GM18519 (cell line): ENCODE measurements at regions not wholly inside any gene's neighbourhood (a gene's known extent, or its start where the extent isn't known, plus 50 kb on each side); places are given as distances from the start of the nearest gene placed in this dataset.
"Not testable (repeated sequence)": the region's sequence is repeated elsewhere in the genome, so short reads cannot be mapped to it uniquely, and the experiment has no call there.

Experiments used
- ATAC-seq: cut with Tn5 transposase; IDR thresholded peaks from one replicate; pipeline ENCODE4 v1.9.1; 2021; ENCODE audit warnings: mild to moderate bottlenecking, moderate library complexity; ENCODE audit not compliant: unreplicated experiment, low FRiP score

DNA sequence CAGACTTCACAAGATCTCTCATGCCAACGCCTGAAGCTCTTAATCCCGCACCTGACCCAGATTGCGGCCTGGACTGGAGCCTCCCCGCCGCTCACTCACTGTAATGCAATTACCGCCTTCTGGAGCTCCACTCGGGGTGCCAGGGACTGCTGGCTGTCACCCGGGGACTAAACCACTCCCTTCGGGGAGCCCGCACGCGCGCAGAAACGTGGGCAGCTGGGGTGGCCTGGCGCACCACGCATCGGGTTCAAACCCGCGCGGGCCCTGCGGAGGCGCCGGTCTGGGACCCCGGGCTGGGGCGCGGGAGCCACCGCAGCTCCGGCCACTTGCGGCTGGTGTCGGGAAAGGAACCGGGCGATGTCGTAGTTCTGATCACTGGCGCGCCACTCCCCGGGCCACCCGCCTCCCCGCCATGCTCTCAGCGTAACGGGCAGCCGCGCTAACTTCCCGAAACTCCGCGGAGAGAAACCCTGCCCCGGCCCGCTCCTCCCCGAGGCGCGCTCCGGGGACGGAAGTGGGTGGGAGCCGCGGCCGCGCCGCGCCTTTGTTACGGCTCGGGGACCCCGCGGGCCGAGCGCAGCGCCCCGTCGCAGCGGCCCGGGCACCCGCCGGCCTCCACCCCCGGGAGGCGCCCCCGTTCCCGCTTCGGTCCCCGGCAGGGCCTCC, 100.3 kb upstream of the SVIL start:
- ATAC-seq: peak; percentile 26

GRCh38 chr10:29734640-29734961, 99.8 kb upstream of the SVIL start:
- ATAC-seq: no peak

- ATAC-seq: no peak
Measured at GRCh38 chr10:29733323-29733722, 98.6 kb upstream of the SVIL start.

DNA sequence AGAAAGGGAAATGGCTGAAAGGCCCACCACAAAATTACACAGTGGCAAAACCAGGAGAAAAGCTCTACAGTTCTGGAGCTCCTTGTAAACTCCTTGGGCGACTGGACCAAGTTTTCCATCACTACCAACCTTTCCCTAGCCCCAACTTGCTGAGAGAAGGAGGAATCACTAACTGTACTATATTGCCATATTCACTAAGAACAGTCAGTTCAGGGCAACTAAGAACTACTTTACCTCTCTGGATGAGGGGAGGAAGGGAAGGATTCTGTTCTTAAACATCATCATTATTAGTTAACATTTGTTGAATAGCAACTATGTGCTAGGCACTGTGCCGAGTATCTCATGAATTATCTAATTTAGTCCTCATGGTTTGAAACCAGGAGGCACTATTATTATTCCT, 98.1 kb upstream of the SVIL start:
- ATAC-seq: no peak

GRCh38 chr10:29731760-29732159, 97.0 kb upstream of the SVIL start:
- ATAC-seq: no peak

GRCh38 chr10:29730969-29731368, 96.2 kb upstream of the SVIL start:
- ATAC-seq: no peak

DNA sequence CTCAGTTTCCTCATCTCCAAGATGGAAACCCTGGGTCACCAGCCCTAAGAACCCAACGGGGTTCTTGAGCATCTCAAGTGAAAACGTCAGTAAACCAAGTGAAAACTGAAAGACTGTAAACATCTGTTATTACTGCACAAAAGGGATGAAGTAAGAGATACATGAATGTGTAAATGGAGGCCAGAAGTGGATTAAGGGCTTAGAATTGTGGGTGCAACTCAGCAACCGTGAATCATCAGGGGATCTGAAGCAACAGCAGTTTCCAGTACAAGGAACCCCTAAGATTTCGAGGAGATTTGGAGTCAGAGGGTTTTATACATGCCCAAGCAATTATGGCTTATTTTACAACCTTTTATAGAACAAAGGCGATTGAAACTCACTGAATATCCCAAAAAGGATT, 95.7 kb upstream of the SVIL start:
- no peak for ATAC-seq

- no peak for ATAC-seq
Measured at GRCh38 chr10:29728541-29729049, 93.8 kb upstream of the SVIL start.

GRCh38 chr10:29725927-29726326, 91.2 kb upstream of the SVIL start:
- ATAC-seq: not testable (repeated sequence)

DNA sequence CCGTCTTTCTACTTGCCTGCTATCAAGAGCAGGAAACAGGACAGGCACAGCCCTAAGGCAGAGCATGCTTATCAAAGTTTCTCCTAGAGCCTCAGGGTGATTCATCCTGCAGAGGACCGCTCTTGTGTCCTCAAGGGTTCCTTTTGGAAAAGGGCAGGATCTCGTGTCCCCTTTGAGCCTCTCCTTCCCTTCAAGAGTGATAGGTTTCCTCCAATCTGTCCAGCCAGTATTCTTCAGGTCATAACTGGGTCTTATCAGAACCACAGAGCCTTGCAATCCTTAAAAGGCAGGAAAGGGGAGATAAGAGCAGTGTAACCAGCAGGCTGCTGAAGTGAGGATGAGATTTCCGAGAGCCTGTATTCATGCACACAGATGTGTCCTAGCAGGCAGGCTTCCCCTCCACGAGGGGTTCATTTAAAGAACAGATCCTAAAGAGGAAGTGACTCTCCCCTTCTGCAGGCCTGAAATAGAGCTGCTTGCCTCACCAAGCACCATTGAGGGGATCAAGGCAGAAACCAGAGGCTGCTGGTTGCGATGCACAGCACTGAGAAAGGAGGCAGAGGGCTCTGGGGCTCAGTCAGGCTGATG, 90.5 kb upstream of the SVIL start:
- ATAC-seq: no peak

- ATAC-seq: no peak
Measured at GRCh38 chr10:29723726-29724125, 89.0 kb upstream of the SVIL start.

DNA sequence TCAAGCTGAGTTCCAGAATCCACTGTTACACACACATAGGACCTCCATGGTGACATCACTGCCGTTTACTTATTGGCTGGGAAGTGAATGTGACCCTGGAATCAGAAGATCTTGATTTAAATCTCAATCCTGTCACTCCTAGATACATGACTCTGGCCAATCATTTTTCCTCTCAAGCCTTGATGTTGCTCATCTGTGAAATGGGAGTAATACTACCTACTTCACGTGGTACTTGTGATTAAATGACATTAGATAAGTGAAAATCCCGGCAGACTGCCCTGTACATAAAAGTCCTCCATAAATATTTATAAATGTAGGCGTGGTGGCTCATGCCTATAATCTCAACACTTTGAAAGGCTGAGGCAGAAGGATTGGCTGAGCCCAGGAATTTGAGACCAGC, 88.0 kb upstream of the SVIL start:
- no peak for ATAC-seq

- ATAC-seq: no peak
Measured at GRCh38 chr10:29720149-29720548, 85.4 kb upstream of the SVIL start.

DNA sequence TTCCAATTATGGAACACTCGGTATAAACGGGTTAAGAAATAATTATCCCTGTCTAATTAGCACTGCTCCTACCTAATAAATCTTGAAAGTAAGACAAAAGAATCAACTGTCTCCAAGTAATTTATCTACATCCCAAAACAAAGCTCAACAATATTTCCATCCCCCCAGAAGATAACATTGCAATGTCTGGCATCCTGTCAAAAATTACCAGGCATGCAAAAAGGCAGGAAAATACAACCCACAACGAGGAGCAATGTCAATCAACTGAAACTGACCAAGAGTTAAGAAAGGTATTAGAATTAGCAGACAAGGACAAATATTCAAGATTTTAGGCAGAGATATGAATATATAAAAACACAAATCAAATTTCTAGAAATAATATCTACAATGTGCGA, 84.5 kb upstream of the SVIL start:
- no peak for ATAC-seq

- no peak for ATAC-seq
Measured at GRCh38 chr10:29715296-29715695, 80.5 kb upstream of the SVIL start.

DNA sequence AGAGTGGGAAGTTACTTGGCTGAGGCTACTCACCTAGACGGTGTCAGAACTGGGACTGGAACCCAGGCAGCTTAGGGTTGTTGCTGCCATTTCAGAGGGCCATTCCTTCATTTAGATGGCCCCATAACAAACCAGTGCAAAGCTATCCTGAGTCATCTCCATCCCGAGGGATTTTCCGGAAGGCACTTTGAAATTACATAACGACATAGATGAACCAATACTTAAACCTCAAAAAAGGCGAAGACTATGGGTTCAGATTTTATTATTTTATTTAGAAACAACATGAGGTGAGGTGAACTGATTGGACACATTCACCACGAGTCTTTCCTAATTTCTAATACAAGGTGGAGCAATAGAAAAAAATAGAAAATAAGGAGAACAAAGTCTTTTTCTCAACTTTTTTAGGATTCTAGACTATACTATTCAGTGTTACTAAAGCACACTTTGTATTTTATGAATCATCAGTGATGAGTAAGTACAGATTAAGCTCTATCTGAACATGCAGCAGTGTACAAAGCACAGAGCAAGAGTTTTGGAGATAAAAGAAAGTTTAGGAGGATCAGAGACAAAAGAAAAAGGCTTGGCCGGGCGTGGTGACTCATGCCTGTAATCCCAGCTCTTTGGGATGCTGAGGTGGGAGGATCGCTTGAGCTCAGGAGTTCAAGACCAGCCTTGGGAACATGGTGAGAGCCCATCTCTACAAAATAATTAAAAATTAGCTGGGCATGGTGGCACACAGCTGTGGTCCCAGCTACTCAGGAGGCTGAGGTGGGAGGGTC, 79.5 kb upstream of the SVIL start:
- ATAC-seq: no peak

DNA sequence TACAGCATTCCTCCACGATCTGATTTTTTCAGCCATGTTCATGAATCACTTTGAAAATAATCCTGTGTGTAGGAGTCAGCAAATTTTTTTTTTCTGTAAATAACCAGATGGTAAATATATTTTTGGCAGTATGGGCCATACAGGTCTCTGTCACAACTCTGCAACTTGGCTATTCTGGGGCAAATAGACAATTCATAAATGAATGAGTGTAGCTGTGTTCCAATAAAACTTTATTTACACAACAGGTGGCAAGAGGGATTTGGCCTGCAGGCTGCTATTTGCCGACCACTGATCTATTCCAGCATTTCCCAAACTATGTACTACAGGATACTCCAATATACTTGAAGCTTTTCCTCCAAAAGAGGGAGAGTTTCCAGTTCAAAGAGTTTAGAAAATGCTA, 78.7 kb upstream of the SVIL start:
- ATAC-seq: no peak

DNA sequence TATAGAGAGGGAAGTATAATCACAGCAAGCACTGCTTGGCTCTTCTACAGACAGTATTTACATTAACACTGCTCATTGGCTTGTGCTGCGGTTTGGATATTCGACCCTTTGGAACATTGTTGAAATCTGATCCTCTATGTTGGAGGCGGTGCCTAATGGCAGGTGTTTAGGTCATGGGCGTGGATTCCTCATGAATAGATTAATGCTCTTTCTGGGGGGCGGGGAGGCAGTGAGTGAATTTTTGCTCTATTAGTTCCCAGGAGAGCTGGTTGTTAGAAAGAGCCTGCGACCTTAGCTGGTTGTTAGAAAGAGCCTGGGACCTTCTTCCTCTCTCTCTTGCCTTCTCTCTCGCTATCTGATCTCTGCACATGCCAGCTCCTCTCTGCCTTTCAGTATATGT, 77.3 kb upstream of the SVIL start:
- ATAC-seq: no peak

DNA sequence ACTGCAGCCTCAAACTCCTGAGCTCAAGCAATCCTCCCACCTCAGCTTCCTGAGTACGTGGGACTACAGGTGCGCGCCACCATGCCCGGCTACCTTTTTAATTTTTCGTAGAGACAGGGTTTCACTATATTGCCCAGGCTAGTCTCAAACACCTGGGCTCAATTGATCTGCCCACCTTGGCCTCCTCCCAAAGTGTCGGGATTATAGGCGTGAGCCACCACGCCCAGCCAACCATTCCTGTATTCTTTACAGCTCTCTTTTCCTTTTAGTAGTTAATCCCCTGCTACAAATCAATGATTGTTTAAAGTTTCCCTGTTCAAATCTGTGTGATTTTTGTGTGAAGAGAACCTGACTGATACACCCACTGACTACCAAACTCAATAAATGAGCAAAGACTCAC, 75.4 kb upstream of the SVIL start:
- no peak for ATAC-seq

GRCh38 chr10:29709484-29710002, 74.8 kb upstream of the SVIL start:
- ATAC-seq: no peak

- ATAC-seq: no peak
Measured at GRCh38 chr10:29703271-29703670, 68.5 kb upstream of the SVIL start.
